SU-DHL-6 (cell line): ENCODE measurements at regions not wholly inside any gene's neighbourhood (a gene's known extent, or its start where the extent isn't known, plus 50 kb on each side); places are given as distances from the start of the nearest gene placed in this dataset.

ENCODE experiments used
- EZH2phosphoT487 ChIP-seq: fragments of 200-600 bp; sonication (generic), shearing (Covaris generic); conservative IDR thresholded peaks from 2 replicates; pipeline ENCODE4 v1.6.1; 2018; ENCODE audit warnings: mild to moderate bottlenecking, antibody characterized with exemption, low read length, moderate library complexity, mixed read lengths
- TF ChIP-seq, protein P1 (sequence below): fragments of 200-600 bp; sonication (generic); IDR thresholded peaks from one replicate; pipeline ENCODE4 v1.5.1; 2017; ENCODE audit warnings: antibody characterized with exemption, mild to moderate bottlenecking, low read length, moderate library complexity; ENCODE audit not compliant: insufficient read depth, poor library complexity, severe bottlenecking

DNA sequence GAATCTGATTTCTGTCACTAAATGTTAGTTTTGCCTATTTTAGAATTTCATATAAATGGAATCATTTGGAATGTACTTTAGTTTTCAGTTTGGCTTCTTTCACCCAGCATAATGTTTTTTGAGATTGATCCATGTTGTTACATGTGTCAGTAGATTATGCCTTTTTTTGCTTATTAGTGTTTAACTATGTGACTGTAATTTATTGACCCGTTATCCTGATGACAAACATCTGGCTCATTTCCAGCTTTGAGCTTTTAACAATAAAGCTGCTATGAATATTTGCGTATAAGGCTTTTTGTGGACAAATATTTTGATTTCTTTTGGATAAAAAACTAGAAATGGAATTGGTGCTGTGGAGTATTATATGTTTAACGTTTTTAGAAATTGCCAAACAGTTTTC, 254.5 kb upstream of the CFAP20DC start:
- TF ChIP-seq, protein P1, sequence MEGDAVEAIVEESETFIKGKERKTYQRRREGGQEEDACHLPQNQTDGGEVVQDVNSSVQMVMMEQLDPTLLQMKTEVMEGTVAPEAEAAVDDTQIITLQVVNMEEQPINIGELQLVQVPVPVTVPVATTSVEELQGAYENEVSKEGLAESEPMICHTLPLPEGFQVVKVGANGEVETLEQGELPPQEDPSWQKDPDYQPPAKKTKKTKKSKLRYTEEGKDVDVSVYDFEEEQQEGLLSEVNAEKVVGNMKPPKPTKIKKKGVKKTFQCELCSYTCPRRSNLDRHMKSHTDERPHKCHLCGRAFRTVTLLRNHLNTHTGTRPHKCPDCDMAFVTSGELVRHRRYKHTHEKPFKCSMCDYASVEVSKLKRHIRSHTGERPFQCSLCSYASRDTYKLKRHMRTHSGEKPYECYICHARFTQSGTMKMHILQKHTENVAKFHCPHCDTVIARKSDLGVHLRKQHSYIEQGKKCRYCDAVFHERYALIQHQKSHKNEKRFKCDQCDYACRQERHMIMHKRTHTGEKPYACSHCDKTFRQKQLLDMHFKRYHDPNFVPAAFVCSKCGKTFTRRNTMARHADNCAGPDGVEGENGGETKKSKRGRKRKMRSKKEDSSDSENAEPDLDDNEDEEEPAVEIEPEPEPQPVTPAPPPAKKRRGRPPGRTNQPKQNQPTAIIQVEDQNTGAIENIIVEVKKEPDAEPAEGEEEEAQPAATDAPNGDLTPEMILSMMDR: no peak
- no peak for TF ChIP-seq EZH2phosphoT487
